ENCODE measurements at regions not wholly inside any gene's neighbourhood (a gene's known extent, or its start where the extent isn't known, plus 50 kb on each side); places are given as distances from the start of the nearest gene placed in this dataset.

DNA sequence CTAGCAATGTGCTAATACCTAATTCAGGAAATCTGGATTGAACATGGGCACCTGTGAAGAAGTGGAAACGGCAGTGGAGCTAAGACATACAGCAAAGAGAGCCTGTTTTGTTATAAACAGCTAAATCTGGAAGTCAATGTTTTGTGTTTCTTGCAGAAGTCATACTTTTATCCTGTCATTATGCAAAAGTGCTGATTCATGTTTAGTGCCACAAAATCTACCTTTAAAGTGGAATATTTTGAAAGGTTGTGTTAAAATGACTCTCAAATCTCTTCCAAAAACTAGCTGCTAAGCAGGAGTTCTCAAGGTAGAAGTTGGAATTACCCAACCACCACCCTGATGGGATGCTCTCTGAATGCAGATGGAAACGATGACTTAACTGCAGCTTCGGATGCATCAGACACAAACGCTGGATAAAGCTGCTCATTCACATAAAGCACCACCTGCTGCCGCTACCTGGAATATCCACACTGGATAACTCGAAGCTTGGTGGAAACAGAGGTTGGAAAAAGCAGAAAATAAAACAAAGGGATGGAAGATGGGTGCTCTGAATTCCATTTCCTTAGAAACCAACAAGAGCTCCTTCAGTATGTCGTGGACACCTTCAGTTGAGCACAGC lies 132.6 kb upstream of the ZNF236 start:
- no peaks in the 10 kb centered on the region for H3K79me1 ChIP-seq (ENCODE audit: low read depth in 1 of 2, low read length in 2 of 2)
- peaks cover 42% of the 10 kb centered on the region for H3K27me3 ChIP-seq (ENCODE audit: control insufficient read depth, insufficient read depth, low read length)
- dilution Hi-C loops (cut with HindIII; ENCODE audit: low sequenced_read_pairs, unreplicated experiment) = no loop called here
- H3K4me3 ChIP-seq (ENCODE audit: insufficient read depth, low read depth, low read length) = no peak overlapping the region
- ATAC-seq (ENCODE audit: low read depth) (no peak), DNase-seq (no peak)
- no peak overlapping the region for H4K8ac ChIP-seq (ENCODE audit: low read depth in 2 of 2, low read length in 2 of 2)
- no peak overlapping the region for H3K14ac ChIP-seq (replicated peaks; ENCODE audit: low read depth, low read length)
- no peak overlapping the region for H4K5ac ChIP-seq (ENCODE audit: low read depth, low read length)
- in situ Hi-C loops (cut with MboI; ENCODE audit: low sequenced_read_pairs) = loop anchor here (5.0 kb wide), 1 partner anchor 292 kb away; no protein-coding TSS in a partner anchor
- no peak overlapping the region for H3K56ac ChIP-seq (ENCODE audit: extremely low read depth, insufficient read depth, low read length)
- H2BK20ac ChIP-seq (ENCODE audit: low read depth, low read length) = no peak overlapping the region
- intact Hi-C loops (cut with micrococcal nuclease) = loop anchor here (5.0 kb wide), 1 partner anchor 67 kb away; no protein-coding TSS in a partner anchor
- H3K9me1 ChIP-seq (ENCODE audit: insufficient read depth, low read length) = no peaks in the 10 kb centered on the region
- BruUV-seq (replicated peaks) = no TSS peak
- H2BK120ac ChIP-seq (ENCODE audit: low read depth, low read length) = no peak overlapping the region
- no peak overlapping the region for H2BK15ac ChIP-seq (ENCODE audit: low read depth, low read length)
- H3K27ac ChIP-seq (ENCODE audit: insufficient read depth, low read length) = no peak overlapping the region
- no peak overlapping the region for H2AK9ac ChIP-seq (replicated peaks; ENCODE audit: low read depth, low read length, poor library complexity)
- CTCF ChIA-PET = interaction anchor here (0.7 kb wide), 1 partner anchor 20 kb away, joined by 3 read pairs; no protein-coding TSS in a partner anchor
- H4K91ac ChIP-seq (ENCODE audit: insufficient read depth, low read depth, low read length) = no peak overlapping the region
- no peak overlapping the region for H3K4me2 ChIP-seq (ENCODE audit: low read depth, low read length)
- no peak overlapping the region for H3K4ac ChIP-seq (ENCODE audit: low read depth, low read length)
- H2AK5ac ChIP-seq (ENCODE audit: low read depth, low read length) = no peak overlapping the region
- H3K9ac ChIP-seq (ENCODE audit: low read depth, low read length) = no peak overlapping the region
- TF ChIP-seq CEBPB (IDR thresholded peaks at IDR 0.05; ENCODE audit: low read depth, low read length) (no peak), MAFK (IDR thresholded peaks at IDR 0.05; ENCODE audit: low read depth, low read length) (peak; percentile 52), SMC3 (IDR thresholded peaks at IDR 0.05; ENCODE audit: low read depth, low read length) (0 out of 2 replicates have a peak, but pooled peaks have one; percentile 7), RAD21 (IDR thresholded peaks at IDR 0.05; ENCODE audit: low read length) (no peak), NFE2L2 (IDR thresholded peaks at IDR 0.05; ENCODE audit: low read depth, low read length) (peak; percentile 49; the same call in 1 of the 2 replicates), RFX5 (IDR thresholded peaks at IDR 0.05; ENCODE audit: low read depth, low read length) (no peak), CHD1 (IDR thresholded peaks at IDR 0.05; ENCODE audit: low read depth, low read length) (no peak), ELK1 (IDR thresholded peaks at IDR 0.05; ENCODE audit: borderline replicate concordance, low read depth, low read length) (no peak)
- no CpG with 5 or more reads among the region's 7 CpGs for WGBS, 2 experiments (ENCODE audit: extremely low coverage in 2 of 2, insufficient read length in 1 of 2)
- H2BK5ac ChIP-seq (ENCODE audit: low read depth, low read length, poor library complexity, severe bottlenecking) = no peak overlapping the region
- no peaks in the 10 kb centered on the region for H3K36me3 ChIP-seq (ENCODE audit: control insufficient read depth, insufficient read depth, low read length)
- H3K18ac ChIP-seq (ENCODE audit: low read depth, low read length) = no peak overlapping the region
- H3K4me1 ChIP-seq (ENCODE audit: control insufficient read depth, insufficient read depth, low read length) = no peaks in the 10 kb centered on the region; the same call in 1 of the 2 replicates
- H3K9me3 ChIP-seq (ENCODE audit: control insufficient read depth, insufficient read depth, low read length) = 0 out of 2 replicates have a peak, but pooled peaks cover 2% of the 10 kb centered on the region
- H3K23ac ChIP-seq (ENCODE audit: low read depth, low read length) = no peak overlapping the region
- H2AFZ ChIP-seq (replicated peaks; ENCODE audit: low read length, poor library complexity) = no peak overlapping the region
- POLR2A ChIA-PET (ENCODE audit: unreplicated experiment) = no interaction called here
- H4K20me1 ChIP-seq (ENCODE audit: insufficient read depth, low read length) = no peaks in the 10 kb centered on the region

Measured in IMR-90 (cell line).